Activated T-helper 2 cell treated with anti-CD3 and anti-CD28 coated beads, Interferon-gamma antibody, Interleukin-2, Interleukin-4, amounts not matched to agents 10 μg/mL and 5 μg/mL and 100 μg/mL, durations not matched to agents 14 hours and 24 hours and 36 hours (primary cell): ENCODE measurements at regions not wholly inside any gene's neighbourhood (a gene's known extent, or its start where the extent isn't known, plus 50 kb on each side); places are given as distances from the start of the nearest gene placed in this dataset.

ENCODE experiments used
- DNase-seq: peaks from one replicate; pipeline ENCODE4 v3.0.0; 2021; ENCODE audit warnings: low spot score
- H3K27ac Mint-ChIP-seq: one replicate; pipeline ENCODE4 v1.8.0; 2021; ENCODE audit warnings: mixed read lengths
- H3K27me3 Mint-ChIP-seq: one replicate; pipeline ENCODE4 v1.8.0; 2021; ENCODE audit warnings: low read depth, mixed read lengths
- H3K36me3 Mint-ChIP-seq: one replicate; pipeline ENCODE4 v1.8.0; 2021; ENCODE audit warnings: low read depth, mixed read lengths
- H3K4me1 Mint-ChIP-seq: one replicate; pipeline ENCODE4 v1.8.0; 2021; ENCODE audit warnings: low read depth, mixed read lengths
- H3K4me3 Mint-ChIP-seq: one replicate; pipeline ENCODE4 v1.8.0; 2021; ENCODE audit warnings: low read depth, mild to moderate bottlenecking, moderate library complexity, mixed read lengths
- H3K9me3 Mint-ChIP-seq: one replicate; pipeline ENCODE4 v1.8.0; 2021; ENCODE audit warnings: mixed read lengths
- intact Hi-C: fragments of 100-400 bp; cut with micrococcal nuclease; formaldehyde crosslinking; loops from one replicate; pipeline ENCODE4 v1.15.1; 2023

DNA sequence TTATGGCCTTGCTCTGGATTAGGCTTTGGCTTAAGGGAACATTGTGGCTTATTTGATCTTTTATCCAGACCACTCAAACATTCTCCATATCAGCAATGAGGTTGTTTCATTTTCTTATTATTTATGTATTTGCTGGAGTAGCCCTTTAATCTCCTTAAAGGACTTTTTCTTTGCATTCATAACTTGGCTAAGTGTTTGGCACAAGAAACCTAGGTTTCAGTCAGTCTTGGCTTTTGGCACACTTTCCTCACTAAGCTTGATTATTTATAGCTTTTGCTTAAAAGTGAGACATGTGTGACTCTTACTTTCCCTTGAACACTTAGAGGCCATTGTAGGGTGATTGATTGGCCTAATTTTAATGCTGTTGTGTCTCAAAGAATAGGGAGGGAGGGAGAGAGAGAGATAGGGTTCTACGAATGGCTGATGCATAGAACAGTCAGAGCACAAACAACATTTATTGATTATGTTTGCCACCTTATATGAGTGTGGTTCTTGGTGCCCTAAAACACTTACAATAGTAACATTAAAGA, 2265.3 kb upstream of the C9orf72 start:
- no peaks in the 10 kb centered on the region for H3K4me1 Mint-ChIP-seq

DNA sequence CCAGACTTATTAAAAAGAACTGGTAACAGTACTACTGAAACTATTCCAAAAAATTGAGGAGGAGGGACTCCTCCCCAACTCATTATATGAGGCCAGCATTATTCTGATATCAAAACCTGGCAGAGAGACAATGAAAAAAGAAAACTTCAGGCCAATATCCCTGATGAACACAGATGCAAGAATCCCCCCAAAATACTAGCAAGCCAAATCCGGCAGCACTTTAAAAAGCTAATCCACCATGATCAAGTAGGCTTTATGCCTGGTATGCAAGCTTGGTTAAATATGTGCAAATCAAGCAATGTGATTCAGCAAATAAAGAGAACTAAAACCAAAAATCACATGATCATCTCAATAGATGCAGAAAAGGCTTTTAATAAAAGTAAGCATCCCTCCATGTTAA, 2271.0 kb upstream of the C9orf72 start:
- DNase-seq = no peak
- H3K36me3 Mint-ChIP-seq = no peaks in the 10 kb centered on the region
- no peaks in the 10 kb centered on the region for H3K4me1 Mint-ChIP-seq
- H3K9me3 Mint-ChIP-seq = peaks cover 17% of the 10 kb centered on the region
- H3K4me3 Mint-ChIP-seq = no peak overlapping the region
- no peaks in the 10 kb centered on the region for H3K27me3 Mint-ChIP-seq
- intact Hi-C loops = no loop called here
- no peak overlapping the region for H3K27ac Mint-ChIP-seq

More for the DNA sequence above, 2265.3 kb upstream of the C9orf72 start:
- no peaks in the 10 kb centered on the region for H3K36me3 Mint-ChIP-seq
- intact Hi-C loops = no loop called here
- no peak overlapping the region for H3K4me3 Mint-ChIP-seq
- no peak overlapping the region for H3K27ac Mint-ChIP-seq
- H3K9me3 Mint-ChIP-seq = peaks cover 10% of the 10 kb centered on the region
- DNase-seq = no peak
- H3K27me3 Mint-ChIP-seq = no peaks in the 10 kb centered on the region

DNA sequence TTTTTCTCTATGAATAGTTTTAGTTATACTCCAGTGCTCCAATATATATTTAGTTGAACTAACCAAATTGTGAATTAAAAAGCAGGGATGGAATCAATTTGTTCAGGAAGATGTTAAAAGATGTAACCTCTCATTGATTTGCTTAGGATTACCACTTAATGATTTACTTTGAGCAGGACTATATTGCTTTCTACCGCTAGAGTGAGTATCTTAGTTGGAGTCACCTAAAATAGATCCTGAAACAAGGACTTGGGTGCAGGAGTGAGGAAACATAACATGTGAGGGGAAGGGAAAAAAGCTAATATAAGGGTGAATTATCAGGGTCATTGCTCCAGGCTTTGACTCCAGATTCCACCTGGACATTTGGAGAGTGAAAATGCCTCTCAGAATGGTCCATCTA, 2277.4 kb upstream of the C9orf72 start:
- intact Hi-C loops = no loop called here
- Mint-ChIP-seq H3K9me3 (peaks cover 5% of the 10 kb centered on the region), H3K36me3 (no peaks in the 10 kb centered on the region), H3K4me3 (no peak overlapping the region), H3K27me3 (no peaks in the 10 kb centered on the region), H3K4me1 (no peaks in the 10 kb centered on the region), H3K27ac (no peak overlapping the region)
- DNase-seq = no peak

DNA sequence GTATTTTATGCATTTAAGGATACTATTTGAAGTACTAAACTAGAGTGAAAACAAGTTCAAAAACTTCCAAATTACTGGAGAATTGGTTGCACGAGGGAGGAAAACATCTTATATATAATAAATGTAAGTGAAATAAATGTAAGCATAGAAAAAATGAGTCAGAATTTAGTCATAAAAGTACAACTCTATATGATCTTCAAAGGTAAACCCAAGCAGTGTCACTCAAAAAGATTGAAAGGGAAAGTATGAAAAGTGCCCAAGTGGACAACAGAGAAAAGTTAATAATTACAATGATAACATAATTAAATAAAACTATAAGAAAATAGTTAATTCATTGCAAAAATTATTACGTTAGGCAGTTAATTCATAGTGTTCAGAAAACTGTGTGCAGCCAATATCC, 2288.5 kb upstream of the C9orf72 start:
- DNase-seq = no peak
- Mint-ChIP-seq H3K4me3 (no peak overlapping the region), H3K9me3 (no peaks in the 10 kb centered on the region), H3K36me3 (no peaks in the 10 kb centered on the region), H3K27me3 (no peaks in the 10 kb centered on the region), H3K27ac (no peak overlapping the region), H3K4me1 (no peaks in the 10 kb centered on the region)
- intact Hi-C loops = loop anchor here (10.0 kb wide), 1 partner anchor 1933 kb away; no protein-coding TSS in a partner anchor

DNA sequence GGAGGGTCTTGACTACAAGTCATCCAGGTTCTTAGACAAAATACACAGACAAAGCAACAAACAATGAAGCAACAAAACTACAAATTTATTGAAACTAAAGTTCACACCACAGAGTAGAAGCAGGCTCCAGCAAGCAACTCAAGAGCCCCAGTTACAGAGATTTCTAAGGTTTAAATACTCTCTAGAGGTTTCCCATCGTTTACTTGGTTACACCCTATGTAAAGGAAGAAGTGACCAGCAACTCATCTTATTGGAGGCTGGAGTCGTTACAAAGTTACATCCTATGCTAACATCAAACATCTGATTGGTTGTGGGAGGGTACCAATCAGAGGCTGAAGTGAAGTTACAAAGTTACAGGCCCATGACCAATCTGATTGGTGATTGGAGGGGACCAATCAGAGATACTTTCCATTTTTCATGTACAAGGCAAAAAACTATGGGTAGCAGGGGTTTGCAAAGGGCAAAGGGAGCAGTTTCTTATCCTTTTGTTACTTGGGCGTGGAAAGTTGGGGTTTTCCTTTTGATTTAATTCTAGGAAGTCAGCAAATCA, 2292.6 kb upstream of the C9orf72 start:
- H3K27me3 Mint-ChIP-seq = no peaks in the 10 kb centered on the region
- DNase-seq = no peak
- no peaks in the 10 kb centered on the region for H3K4me1 Mint-ChIP-seq
- intact Hi-C loops = loop anchor here (10.0 kb wide), 1 partner anchor 1929 kb away; no protein-coding TSS in a partner anchor
- no peak overlapping the region for H3K4me3 Mint-ChIP-seq
- H3K9me3 Mint-ChIP-seq = no peaks in the 10 kb centered on the region
- H3K27ac Mint-ChIP-seq = no peak overlapping the region
- H3K36me3 Mint-ChIP-seq = no peaks in the 10 kb centered on the region

DNA sequence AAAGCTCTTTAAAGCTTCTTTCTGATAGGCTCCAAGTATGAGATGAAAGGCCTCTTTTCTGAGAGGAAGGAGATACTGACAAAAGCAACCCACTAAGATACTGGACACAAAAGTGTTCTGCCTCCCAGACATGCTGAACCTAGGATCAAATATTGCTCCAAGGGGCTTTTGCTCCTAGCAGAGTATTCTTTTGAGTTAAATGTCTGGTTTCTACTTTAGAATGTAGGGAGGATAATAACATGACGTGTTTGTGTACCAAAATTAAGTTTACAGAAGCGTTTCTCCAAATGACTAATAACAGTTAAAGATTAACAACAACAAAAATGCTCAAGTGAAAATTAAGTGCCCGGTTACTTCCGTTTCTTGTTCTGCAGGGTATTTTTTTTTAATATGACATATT, 2293.3 kb upstream of the C9orf72 start:
- Mint-ChIP-seq H3K27ac (no peak overlapping the region), H3K4me1 (no peaks in the 10 kb centered on the region), H3K4me3 (no peak overlapping the region), H3K9me3 (no peaks in the 10 kb centered on the region), H3K36me3 (no peaks in the 10 kb centered on the region), H3K27me3 (no peaks in the 10 kb centered on the region)
- intact Hi-C loops = loop anchor here (10.0 kb wide), 1 partner anchor 1928 kb away; no protein-coding TSS in a partner anchor
- no peak for DNase-seq

DNA sequence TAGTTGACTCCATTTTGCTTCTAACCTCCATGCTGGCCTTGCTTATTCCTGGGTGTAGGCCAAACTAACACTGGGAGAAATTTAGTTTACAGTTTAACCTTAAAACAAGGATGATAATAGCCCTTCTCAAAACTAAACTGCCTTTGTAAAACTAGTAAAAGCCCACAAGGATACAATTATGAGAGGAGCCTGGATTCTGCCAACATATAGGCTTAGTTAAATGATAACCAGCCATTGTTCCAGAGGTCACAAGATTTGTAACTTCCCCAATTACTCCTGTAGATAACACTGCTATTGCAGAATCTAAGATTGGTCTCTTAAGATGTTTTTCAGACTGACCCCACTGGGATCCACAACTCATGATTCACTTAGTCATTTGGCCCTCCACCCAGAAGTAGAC, 2300.3 kb upstream of the C9orf72 start:
- H3K27me3 Mint-ChIP-seq = no peaks in the 10 kb centered on the region
- H3K4me3 Mint-ChIP-seq = no peak overlapping the region
- DNase-seq = no peak
- peaks cover 3% of the 10 kb centered on the region for H3K9me3 Mint-ChIP-seq
- H3K36me3 Mint-ChIP-seq = no peaks in the 10 kb centered on the region
- intact Hi-C loops = no loop called here
- H3K4me1 Mint-ChIP-seq = no peaks in the 10 kb centered on the region
- H3K27ac Mint-ChIP-seq = no peak overlapping the region

DNA sequence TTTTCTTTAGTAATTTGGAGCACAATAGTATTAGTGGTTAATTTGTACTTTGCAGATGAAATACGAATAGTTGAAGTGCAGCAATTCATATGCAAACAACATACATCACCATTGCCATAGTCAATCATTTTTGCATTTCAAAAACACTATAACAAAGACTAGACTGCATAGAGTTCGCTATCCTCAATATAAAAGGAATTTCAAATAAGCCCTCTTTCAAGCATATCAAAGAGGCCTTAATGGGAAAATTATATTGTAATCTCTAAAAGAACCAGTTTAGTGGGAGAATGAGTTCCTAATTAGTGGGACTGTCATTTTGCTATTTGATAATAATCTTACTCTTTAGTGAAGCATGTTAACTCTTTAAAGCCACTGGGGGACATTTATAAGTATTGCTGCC, 2302.3 kb upstream of the C9orf72 start:
- Mint-ChIP-seq H3K36me3 (no peaks in the 10 kb centered on the region), H3K27ac (no peak overlapping the region)

DNA sequence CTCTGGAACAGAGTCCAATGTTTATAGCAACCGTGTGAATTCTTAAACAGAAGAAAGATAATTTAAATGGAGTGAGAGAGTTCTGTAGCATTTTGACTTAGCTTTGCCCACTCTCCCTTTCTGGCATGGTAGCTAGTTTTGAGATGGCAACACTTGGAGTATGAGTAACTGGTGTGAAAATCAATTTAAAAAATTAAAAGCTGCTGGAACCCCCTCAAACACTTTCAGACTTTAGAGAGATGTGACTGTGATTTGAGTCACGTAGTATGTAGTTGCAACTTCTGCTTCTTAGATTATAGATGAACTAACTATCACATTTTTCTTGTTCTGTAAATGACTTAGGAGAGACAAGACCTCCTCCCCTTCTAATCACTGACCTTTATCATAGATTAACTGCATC, 2309.5 kb upstream of the C9orf72 start:
- no peak overlapping the region for H3K27ac Mint-ChIP-seq
- no peak for DNase-seq
- no peak overlapping the region for H3K4me3 Mint-ChIP-seq
- no peaks in the 10 kb centered on the region for H3K4me1 Mint-ChIP-seq
- intact Hi-C loops = no loop called here
- no peaks in the 10 kb centered on the region for H3K27me3 Mint-ChIP-seq
- no peaks in the 10 kb centered on the region for H3K36me3 Mint-ChIP-seq
- peaks cover 4% of the 10 kb centered on the region for H3K9me3 Mint-ChIP-seq

More for the DNA sequence above, 2302.3 kb upstream of the C9orf72 start:
- Mint-ChIP-seq H3K9me3 (peaks cover 7% of the 10 kb centered on the region), H3K4me3 (no peak overlapping the region), H3K27me3 (no peaks in the 10 kb centered on the region), H3K4me1 (no peaks in the 10 kb centered on the region)
- intact Hi-C loops = no loop called here
- DNase-seq = no peak

DNA sequence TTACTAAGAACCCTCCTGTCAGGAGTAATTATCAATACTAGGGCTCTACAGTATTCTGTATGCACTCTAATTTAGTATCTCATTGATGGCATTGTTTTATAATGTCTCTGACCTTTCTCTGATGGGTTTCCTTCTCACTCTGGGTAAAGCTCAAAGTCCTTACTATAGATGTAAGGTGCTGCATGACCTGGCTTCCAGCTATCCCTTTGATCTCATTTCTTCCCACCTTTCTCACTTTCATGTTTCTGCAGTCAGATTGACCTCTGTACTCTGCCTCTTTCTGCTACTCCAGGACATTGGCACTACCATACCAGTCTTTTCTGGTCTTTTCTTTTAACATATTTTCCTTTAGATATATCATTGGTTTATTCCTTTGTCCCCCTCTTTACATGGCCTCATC, 2332.8 kb upstream of the C9orf72 start:
- no peak for DNase-seq
- Mint-ChIP-seq H3K9me3 (peaks cover 2% of the 10 kb centered on the region), H3K36me3 (no peaks in the 10 kb centered on the region), H3K4me1 (no peaks in the 10 kb centered on the region), H3K27ac (no peak overlapping the region), H3K4me3 (no peak overlapping the region), H3K27me3 (no peaks in the 10 kb centered on the region)
- intact Hi-C loops = no loop called here

DNA sequence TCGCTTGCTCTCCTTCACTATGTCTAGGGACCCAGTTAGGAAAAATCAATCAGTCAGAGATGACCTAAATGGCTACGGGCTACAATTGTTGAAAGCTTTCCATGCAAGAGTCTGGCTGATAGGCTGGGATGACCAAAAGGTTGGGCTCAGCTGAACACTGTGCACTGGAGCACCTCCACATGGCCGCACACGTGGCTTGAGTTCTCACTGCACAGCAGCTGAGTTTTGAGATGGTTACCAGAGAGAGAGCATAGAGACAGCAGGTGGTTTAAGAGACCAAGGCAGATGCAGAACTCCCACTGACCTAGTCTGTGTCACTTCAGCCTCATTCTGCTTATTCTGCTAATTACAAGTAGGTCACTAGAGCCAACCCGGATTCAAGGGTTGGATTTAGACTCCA, 2354.8 kb upstream of the C9orf72 start:
- no peak overlapping the region for H3K4me3 Mint-ChIP-seq
- no peaks in the 10 kb centered on the region for H3K36me3 Mint-ChIP-seq
- no peak for DNase-seq
- no peaks in the 10 kb centered on the region for H3K4me1 Mint-ChIP-seq
- H3K27me3 Mint-ChIP-seq = no peaks in the 10 kb centered on the region
- intact Hi-C loops = no loop called here
- H3K9me3 Mint-ChIP-seq = peaks cover 18% of the 10 kb centered on the region
- no peak overlapping the region for H3K27ac Mint-ChIP-seq

DNA sequence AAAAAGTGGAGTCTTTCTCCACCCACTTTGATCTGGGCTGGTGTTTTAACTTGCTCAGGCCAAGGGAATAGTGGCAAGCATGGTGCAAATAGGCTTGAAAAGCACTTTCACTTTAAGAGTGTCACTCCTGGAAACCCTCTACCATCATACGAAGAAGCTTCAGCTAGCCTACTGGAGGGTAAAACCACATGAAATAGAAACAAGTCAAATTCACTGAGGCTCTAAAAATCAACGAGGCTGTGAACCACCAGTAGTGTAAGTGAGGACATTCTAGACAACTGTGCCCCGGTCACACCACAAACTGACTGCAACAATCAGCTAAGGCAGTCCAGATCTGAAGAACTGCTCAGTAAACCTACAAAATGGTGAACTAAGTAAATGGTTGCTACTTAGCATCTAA, 2366.3 kb upstream of the C9orf72 start:
- Mint-ChIP-seq H3K27me3 (no peaks in the 10 kb centered on the region), H3K4me1 (no peaks in the 10 kb centered on the region), H3K27ac (no peak overlapping the region), H3K4me3 (no peak overlapping the region), H3K36me3 (no peaks in the 10 kb centered on the region), H3K9me3 (peaks cover 35% of the 10 kb centered on the region)
- intact Hi-C loops = no loop called here
- DNase-seq = no peak

DNA sequence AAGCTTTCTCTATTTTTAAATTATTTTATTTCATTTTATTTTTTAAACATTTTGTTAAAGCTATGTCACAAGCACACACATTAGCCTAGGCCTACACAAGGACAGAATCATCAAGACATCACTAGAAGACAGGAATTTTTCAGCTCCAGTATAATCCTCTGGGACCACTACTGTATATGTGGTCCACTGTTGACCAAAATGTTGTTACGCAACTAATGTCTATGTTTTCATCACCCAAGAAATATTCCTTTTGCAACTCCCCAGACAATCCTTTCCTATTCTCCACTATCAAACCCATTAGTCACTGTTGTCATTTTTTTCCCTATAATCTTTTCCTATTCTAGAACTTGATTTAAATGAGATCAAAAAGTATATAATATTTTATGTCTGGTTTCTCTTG, 2371.7 kb upstream of the C9orf72 start:
- H3K4me1 Mint-ChIP-seq = no peaks in the 10 kb centered on the region
- H3K27me3 Mint-ChIP-seq = no peaks in the 10 kb centered on the region
- H3K4me3 Mint-ChIP-seq = no peak overlapping the region
- peaks cover 3% of the 10 kb centered on the region for H3K9me3 Mint-ChIP-seq
- no peak overlapping the region for H3K27ac Mint-ChIP-seq
- no peak for DNase-seq
- H3K36me3 Mint-ChIP-seq = no peaks in the 10 kb centered on the region
- intact Hi-C loops = loop anchor here (10.0 kb wide), 1 partner anchor 60 kb away; no protein-coding TSS in a partner anchor

DNA sequence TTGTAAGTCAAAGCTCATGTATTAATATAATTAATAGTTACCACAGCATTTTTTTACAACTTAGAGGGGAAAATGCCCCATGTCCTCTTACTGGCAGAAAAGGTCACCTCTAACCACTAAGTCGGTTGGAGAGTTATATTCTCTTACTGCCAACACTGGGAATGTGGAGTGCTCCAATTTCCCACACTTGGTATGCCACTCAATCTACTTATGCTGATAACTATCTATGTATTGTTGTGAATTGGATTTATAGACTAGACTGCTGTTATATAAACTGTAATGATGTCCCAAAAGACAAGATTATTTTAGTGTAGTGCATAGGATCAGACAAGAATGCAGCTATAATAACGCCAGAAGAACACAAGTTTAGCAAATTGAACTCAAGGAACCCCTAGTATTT, 2385.2 kb upstream of the C9orf72 start:
- intact Hi-C loops = no loop called here
- H3K9me3 Mint-ChIP-seq = no peaks in the 10 kb centered on the region
- no peak overlapping the region for H3K27ac Mint-ChIP-seq
- no peaks in the 10 kb centered on the region for H3K27me3 Mint-ChIP-seq
- no peaks in the 10 kb centered on the region for H3K36me3 Mint-ChIP-seq
- H3K4me3 Mint-ChIP-seq = no peak overlapping the region
- no peak for DNase-seq
- no peaks in the 10 kb centered on the region for H3K4me1 Mint-ChIP-seq
